ENCODE measurements at regions not wholly inside any gene's neighbourhood (a gene's known extent, or its start where the extent isn't known, plus 50 kb on each side); places are given as distances from the start of the nearest gene placed in this dataset.
"Not testable (repeated sequence)": the region's sequence is repeated elsewhere in the genome, so short reads cannot be mapped to it uniquely, and the experiment has no call there.

DNA sequence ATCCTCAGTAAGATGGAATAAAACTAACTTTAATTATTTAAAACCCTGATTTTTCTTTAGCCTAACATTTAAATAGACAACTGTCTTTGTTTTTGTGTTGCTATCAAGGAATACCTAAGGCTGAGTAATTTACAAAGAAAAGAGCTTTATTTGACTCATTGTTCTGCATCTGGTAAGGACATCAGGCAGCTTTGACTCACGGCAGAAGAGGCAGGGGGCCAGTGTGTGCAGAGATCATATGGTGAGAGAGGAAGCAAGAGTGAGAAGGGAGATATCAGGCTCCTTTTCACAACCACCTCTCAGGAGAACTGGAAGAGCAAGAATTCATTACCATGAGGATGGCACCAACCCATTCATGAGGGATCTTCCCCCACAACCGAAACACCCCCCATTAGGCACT, 64.6 kb upstream of the TFPI start:
- no peaks in the 10 kb centered on the region for H3K9me3 Mint-ChIP-seq
- DNase-seq (no peak), ATAC-seq (ENCODE audit: poor library complexity) (no peak)
- Histone ChIP-seq H3K27me3 (ENCODE audit: control insufficient read depth in 1 of 2, insufficient read depth in 2 of 2, low read length in 2 of 2) (no peaks in the 10 kb centered on the region), H3K9me3 (ENCODE audit: control insufficient read depth in 1 of 2, insufficient read depth in 1 of 2, low read length in 2 of 2) (no peaks in the 10 kb centered on the region), H3K4me3 (ENCODE audit: low read length) (no peak overlapping the region), H3K27ac (ENCODE audit: low read depth in 1 of 2, low read length in 2 of 2) (no peak overlapping the region), H3K36me3 (ENCODE audit: insufficient read depth, low read length) (no peaks in the 10 kb centered on the region), H3K4me1 (ENCODE audit: insufficient read depth, low read length) (no peaks in the 10 kb centered on the region)
- CTCF ChIA-PET = no interaction called here
- no peaks in the 10 kb centered on the region for H3K36me3 Mint-ChIP-seq (ENCODE audit: low read depth)
- H3K27ac Mint-ChIP-seq = no peak overlapping the region
- intact Hi-C loops (cut with DNase I, micrococcal nuclease) = no loop called here
- TF ChIP-seq, protein P1, sequence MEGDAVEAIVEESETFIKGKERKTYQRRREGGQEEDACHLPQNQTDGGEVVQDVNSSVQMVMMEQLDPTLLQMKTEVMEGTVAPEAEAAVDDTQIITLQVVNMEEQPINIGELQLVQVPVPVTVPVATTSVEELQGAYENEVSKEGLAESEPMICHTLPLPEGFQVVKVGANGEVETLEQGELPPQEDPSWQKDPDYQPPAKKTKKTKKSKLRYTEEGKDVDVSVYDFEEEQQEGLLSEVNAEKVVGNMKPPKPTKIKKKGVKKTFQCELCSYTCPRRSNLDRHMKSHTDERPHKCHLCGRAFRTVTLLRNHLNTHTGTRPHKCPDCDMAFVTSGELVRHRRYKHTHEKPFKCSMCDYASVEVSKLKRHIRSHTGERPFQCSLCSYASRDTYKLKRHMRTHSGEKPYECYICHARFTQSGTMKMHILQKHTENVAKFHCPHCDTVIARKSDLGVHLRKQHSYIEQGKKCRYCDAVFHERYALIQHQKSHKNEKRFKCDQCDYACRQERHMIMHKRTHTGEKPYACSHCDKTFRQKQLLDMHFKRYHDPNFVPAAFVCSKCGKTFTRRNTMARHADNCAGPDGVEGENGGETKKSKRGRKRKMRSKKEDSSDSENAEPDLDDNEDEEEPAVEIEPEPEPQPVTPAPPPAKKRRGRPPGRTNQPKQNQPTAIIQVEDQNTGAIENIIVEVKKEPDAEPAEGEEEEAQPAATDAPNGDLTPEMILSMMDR (IDR thresholded peaks at IDR 0.05) = no peak
- no peak overlapping the region for H3K4me3 Mint-ChIP-seq
- H3K4me1 Mint-ChIP-seq (ENCODE audit: low read depth) = no peaks in the 10 kb centered on the region
- no peaks in the 10 kb centered on the region for H3K27me3 Mint-ChIP-seq
- POLR2A ChIA-PET = no interaction called here

- intact Hi-C loops (cut with DNase I, micrococcal nuclease) = no loop called here
- no peaks in the 10 kb centered on the region for H3K4me1 ChIP-seq (ENCODE audit: insufficient read depth, low read length)
- no peak for DNase-seq
- H3K36me3 ChIP-seq (ENCODE audit: insufficient read depth, low read length) = no peaks in the 10 kb centered on the region
- no peak overlapping the region for H3K4me3 Mint-ChIP-seq
- H3K4me1 Mint-ChIP-seq (ENCODE audit: low read depth) = no peaks in the 10 kb centered on the region
- H3K9me3 ChIP-seq (ENCODE audit: control insufficient read depth in 1 of 2, insufficient read depth in 1 of 2, low read length in 2 of 2) = peaks cover 0 to 6% of the 10 kb centered on the region in 2 experiments
- POLR2A ChIA-PET = no interaction called here
- ATAC-seq (ENCODE audit: poor library complexity) = no peak
- no peak overlapping the region for H3K4me3 ChIP-seq (ENCODE audit: low read length)
- TF ChIP-seq, protein P1 (IDR thresholded peaks at IDR 0.05) = no peak
- no peaks in the 10 kb centered on the region for H3K27me3 ChIP-seq (ENCODE audit: control insufficient read depth in 1 of 2, insufficient read depth in 2 of 2, low read length in 2 of 2)
- no peaks in the 10 kb centered on the region for H3K36me3 Mint-ChIP-seq (ENCODE audit: low read depth)
- no peak overlapping the region for H3K27ac Mint-ChIP-seq
- H3K9me3 Mint-ChIP-seq = peaks cover 2% of the 10 kb centered on the region
- CTCF ChIA-PET = no interaction called here
- no peak overlapping the region for H3K27ac ChIP-seq (ENCODE audit: low read depth in 1 of 2, low read length in 2 of 2)
- H3K27me3 Mint-ChIP-seq = no peaks in the 10 kb centered on the region
These were observed 72.9 kb upstream of the TFPI start for GRCh38 chr2:187627153-187627552.

GRCh38 chr2:187636731-187637391, 82.6 kb upstream of the TFPI start:
- H3K27ac Mint-ChIP-seq; POLR2A ChIA-PET; H3K9me3 Mint-ChIP-seq; CTCF ChIA-PET; H3K27ac ChIP-seq (ENCODE audit: low read depth in 1 of 2, low read length in 2 of 2); H3K36me3 Mint-ChIP-seq (ENCODE audit: low read depth); ATAC-seq (ENCODE audit: poor library complexity); DNase-seq; intact Hi-C loops (cut with DNase I, micrococcal nuclease); H3K4me1 Mint-ChIP-seq (ENCODE audit: low read depth); H3K4me3 ChIP-seq (ENCODE audit: low read length); H3K4me3 Mint-ChIP-seq; H3K36me3 ChIP-seq (ENCODE audit: insufficient read depth, low read length); H3K4me1 ChIP-seq (ENCODE audit: insufficient read depth, low read length); H3K27me3 ChIP-seq (ENCODE audit: control insufficient read depth in 1 of 2, insufficient read depth in 2 of 2, low read length in 2 of 2); H3K27me3 Mint-ChIP-seq: not testable (repeated sequence)
- peaks cover 0 to 10% of the 10 kb centered on the region in 2 experiments for H3K9me3 ChIP-seq (ENCODE audit: control insufficient read depth in 1 of 2, insufficient read depth in 1 of 2, low read length in 2 of 2)

DNA sequence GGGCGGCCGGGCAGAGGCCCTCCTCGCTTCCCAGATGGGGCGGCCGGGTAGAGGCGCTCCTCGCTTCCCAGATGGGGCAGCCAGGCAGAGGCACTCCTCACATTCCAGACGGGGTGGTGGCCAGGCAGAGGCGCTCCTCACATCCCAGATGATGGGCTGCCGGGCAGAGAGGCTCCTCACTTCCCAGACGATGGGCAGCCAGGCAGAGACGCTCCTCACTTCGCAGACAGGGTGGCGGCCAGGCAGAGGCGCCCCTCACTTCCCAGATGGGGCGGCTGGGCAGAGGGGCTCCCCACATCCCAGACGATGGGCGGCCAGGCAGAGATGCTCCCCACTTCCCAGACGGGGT, 83.1 kb upstream of the TFPI start:
- H3K9me3 Mint-ChIP-seq; H3K27ac Mint-ChIP-seq; H3K27ac ChIP-seq (ENCODE audit: low read depth in 1 of 2, low read length in 2 of 2); DNase-seq; ATAC-seq (ENCODE audit: poor library complexity); H3K27me3 ChIP-seq (ENCODE audit: control insufficient read depth in 1 of 2, insufficient read depth in 2 of 2, low read length in 2 of 2); H3K4me3 Mint-ChIP-seq; POLR2A ChIA-PET; H3K36me3 ChIP-seq (ENCODE audit: insufficient read depth, low read length); H3K4me1 Mint-ChIP-seq (ENCODE audit: low read depth); CTCF ChIA-PET; intact Hi-C loops (cut with DNase I, micrococcal nuclease); H3K4me3 ChIP-seq (ENCODE audit: low read length); H3K36me3 Mint-ChIP-seq (ENCODE audit: low read depth); H3K27me3 Mint-ChIP-seq; H3K4me1 ChIP-seq (ENCODE audit: insufficient read depth, low read length): not testable (repeated sequence)
- H3K9me3 ChIP-seq (ENCODE audit: control insufficient read depth in 1 of 2, insufficient read depth in 1 of 2, low read length in 2 of 2) = peaks cover 0 to 10% of the 10 kb centered on the region in 2 experiments

DNA sequence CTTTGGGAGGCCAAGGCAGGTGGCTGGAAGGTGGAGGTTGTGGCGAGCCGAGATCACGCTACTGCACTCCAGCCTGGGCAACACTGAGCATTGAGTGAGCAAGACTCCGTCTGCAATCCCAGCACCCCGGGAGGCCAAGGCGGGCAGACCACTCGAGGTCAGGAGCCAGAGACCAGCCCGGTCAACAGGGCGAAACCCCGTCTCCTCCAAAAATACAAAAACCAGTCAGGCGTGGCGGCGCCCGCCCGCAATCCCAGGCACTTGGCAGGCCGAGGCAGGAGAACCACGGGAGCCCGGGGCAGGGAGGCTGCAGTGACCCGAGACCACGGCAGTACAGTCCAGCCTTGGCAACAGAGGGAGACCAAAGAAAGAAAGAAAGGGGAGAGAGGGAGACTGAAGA, 83.5 kb upstream of the TFPI start:
- CTCF ChIA-PET; POLR2A ChIA-PET; H3K36me3 ChIP-seq (ENCODE audit: insufficient read depth, low read length); H3K27me3 ChIP-seq (ENCODE audit: control insufficient read depth in 1 of 2, insufficient read depth in 2 of 2, low read length in 2 of 2); H3K4me1 ChIP-seq (ENCODE audit: insufficient read depth, low read length); H3K27ac ChIP-seq (ENCODE audit: low read depth in 1 of 2, low read length in 2 of 2); intact Hi-C loops (cut with DNase I, micrococcal nuclease); DNase-seq; H3K4me3 Mint-ChIP-seq; H3K36me3 Mint-ChIP-seq (ENCODE audit: low read depth); ATAC-seq (ENCODE audit: poor library complexity); H3K27ac Mint-ChIP-seq; H3K4me3 ChIP-seq (ENCODE audit: low read length); H3K27me3 Mint-ChIP-seq; H3K9me3 Mint-ChIP-seq; H3K4me1 Mint-ChIP-seq (ENCODE audit: low read depth): not testable (repeated sequence)
- H3K9me3 ChIP-seq (ENCODE audit: control insufficient read depth in 1 of 2, insufficient read depth in 1 of 2, low read length in 2 of 2) = peaks cover 0 to 10% of the 10 kb centered on the region in 2 experiments

All from CD4-positive, alpha-beta T cell (primary cell).